ENCODE measurements at regions not wholly inside any gene's neighbourhood (a gene's known extent, or its start where the extent isn't known, plus 50 kb on each side); places are given as distances from the start of the nearest gene placed in this dataset.

- DNase-seq = no peak
These were observed 1430.4 kb upstream of the B3GALT2 start for GRCh38 chr1:194616835-194617234.

DNA sequence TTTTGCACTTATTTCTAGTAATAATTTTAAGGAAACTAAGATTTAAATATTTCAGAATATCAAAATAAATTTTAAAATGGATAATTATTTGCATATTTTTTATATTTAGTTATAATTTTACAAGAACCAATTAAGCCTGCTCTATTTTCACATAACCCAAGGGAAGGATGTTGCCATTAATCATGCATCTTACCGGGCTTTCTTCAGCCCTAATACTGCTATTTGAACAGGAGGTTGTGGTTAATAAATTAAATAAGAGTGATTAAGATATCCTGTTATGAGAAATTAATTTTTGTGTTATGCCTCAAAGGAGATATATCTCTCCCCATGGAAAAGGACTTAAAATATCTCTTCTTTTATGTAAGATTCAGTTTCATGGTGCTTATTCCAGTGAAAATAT, 1415.8 kb upstream of the B3GALT2 start:
- no peak for DNase-seq

DNA sequence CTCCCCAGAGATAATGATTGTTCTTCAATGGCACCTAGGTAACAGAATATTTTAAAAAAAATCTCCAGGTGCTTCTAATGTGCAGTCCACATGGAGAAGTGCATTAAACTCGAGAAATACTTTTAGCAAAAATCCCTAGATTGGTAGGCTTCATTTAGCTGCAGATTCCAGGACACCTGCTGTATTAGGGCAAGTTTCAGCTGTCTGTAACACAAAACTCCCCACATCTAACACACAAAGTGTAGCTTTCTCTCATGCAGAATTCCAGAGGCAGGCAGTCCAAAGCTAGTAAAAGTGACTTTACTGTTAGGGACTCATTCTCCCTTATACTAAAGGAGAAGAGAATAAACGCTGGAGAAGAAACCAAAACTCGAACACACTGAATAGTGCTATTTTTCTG, 1414.3 kb upstream of the B3GALT2 start:
- no peak for DNase-seq

GRCh38 chr1:194598098-194598497, 1411.7 kb upstream of the B3GALT2 start:
- DNase-seq = no peak

DNA sequence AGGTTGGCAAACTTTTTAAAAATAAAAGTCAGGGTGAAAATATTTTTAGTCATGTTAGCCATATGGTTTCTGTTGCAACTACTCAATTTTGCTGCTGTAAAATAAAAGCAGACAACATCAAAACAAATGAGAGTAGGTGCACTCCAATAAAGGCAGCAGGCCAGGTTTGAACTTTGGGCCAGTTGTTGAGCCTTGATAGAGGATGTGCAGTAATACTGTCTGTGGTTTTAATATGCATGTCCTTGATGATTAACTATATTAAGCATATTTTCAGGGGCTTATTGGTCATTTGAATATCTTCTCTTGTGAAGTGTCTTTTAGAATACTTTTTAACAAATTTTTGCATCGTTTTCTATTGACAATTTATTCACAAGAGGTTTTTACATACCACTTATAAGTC, 1399.9 kb upstream of the B3GALT2 start:
- DNase-seq = no peak

DNA sequence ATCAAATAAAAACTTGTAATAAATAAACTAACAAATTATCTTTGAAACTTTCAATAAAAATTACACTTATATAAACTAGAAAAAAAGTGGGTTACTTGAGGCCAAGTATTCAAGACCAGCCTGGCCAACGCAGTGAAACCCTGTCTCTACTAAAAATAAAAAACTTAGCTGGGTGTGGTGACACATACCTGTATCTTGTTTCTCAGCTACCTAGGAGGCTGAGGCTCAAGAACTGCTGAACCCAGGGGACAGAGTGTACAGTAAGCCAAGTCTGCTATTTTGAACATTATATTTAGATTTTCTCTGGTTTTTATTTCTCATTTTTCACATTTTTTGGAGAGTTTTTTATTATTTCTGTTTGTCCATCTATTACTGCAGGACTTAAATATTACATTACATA, 1397.6 kb upstream of the B3GALT2 start:
- DNase-seq = no peak

- DNase-seq = no peak
These were observed 1384.1 kb upstream of the B3GALT2 start for GRCh38 chr1:194570476-194570875.

DNA sequence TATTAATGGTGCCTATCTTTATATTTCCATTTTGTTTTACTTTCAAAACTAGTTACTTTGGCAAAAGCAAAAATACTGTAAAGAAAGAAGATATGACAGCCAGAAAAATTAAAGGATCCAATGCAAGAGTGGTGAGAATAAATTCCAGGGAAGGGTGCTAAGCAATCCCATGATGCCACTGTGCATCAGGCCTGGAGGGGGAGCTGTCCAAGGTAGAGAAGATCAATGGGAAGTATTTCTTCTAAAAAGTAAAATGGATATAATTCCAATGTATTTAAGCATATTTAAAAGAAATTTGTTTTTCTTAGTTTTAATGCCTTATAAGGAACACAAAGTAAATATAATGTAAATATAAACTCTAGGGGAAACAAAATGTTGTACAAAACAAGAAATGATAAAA, 1382.2 kb upstream of the B3GALT2 start:
- no peak for DNase-seq

- no peak for DNase-seq
These were observed 1361.7 kb upstream of the B3GALT2 start for GRCh38 chr1:194548071-194548470.

DNA sequence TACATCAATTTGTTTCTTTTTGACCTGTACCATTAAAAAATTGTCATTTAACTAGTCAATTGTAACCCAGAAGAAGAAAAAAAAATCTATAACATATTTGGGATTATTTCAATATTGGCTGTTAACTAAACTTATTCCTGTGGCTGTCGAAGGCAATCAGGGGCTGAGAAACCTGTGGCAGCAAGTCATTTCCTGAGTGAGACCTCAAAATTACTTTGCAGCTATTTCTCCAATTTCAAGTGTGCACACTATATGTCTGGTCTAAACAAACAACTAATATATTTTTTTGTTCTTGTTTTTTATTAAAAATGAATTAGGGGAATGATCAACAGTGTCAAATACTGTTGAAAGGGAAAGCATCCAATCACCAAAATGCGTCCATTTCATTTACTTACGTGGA, 1357.6 kb upstream of the B3GALT2 start:
- no peak for DNase-seq

- DNase-seq = no peak
These were observed 1352.0 kb upstream of the B3GALT2 start for GRCh38 chr1:194538453-194538852.

- DNase-seq = no peak
These were observed 1351.1 kb upstream of the B3GALT2 start for GRCh38 chr1:194537521-194537920.

DNA sequence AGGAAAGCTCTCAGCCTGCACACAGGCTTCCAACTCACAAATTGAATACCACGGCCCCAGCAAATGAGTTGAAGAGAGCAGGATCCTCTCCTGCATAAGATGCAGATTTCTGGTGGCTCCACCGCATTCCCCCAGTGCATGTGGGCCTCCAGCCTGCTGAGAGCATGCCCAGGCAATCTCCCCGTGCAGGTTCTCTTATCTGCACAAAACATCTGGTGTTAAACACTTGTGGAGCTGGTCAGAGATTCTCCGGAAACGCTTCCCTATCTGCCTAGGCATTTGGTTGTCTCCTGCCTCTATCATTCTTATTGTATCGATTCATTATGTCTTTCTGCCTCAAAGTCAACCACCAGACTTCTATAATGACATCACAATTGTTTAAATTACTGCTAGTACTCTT, 1349.0 kb upstream of the B3GALT2 start:
- DNase-seq = no peak

DNA sequence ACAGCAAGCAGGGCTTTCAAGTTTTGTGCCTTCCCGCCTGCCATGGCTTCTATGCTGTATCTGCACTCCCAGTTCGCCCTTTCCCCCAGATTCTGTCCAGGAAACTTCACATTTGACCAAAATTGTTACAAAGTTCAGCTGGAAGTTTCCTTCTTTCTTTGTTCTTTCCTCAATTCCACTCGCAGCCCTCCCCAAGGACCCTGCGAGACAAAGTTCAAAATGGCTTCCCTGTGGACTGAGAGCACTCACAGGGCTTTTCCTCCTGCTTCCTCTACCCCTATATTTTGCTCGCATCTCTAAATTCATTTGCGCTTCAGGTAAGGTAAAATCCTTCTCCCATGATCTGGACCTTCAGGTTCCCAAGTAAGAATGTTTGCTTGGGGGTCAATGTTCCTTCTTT, 1348.4 kb upstream of the B3GALT2 start:
- DNase-seq = no peak

GRCh38 chr1:194533641-194534040, 1347.2 kb upstream of the B3GALT2 start:
- DNase-seq = no peak

DNA sequence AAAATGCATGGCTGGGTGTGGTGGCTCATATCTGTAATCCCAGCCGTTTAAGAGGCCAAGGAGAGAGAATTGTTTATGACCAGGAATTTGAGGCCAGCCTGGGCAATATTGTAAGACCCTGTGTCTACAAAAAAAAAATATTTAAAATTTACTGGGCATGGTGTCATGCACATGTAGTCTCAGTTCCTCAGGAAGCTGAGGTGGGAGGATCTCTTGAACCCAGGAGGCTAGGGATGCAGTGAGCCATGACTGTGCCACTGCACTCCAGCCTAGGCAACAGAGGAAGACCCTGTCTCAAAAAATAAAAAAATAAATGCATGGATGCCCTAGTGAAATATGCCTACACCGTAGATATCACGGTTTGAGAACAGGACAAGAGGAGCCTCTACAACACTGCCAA, 1331.2 kb upstream of the B3GALT2 start:
- DNase-seq = no peak

GRCh38 chr1:194515916-194516315, 1329.5 kb upstream of the B3GALT2 start:
- DNase-seq = no peak

- DNase-seq = no peak
These were observed 1326.5 kb upstream of the B3GALT2 start for GRCh38 chr1:194512957-194513356.

- DNase-seq = no peak
These were observed 1325.9 kb upstream of the B3GALT2 start for GRCh38 chr1:194512345-194512744.

DNA sequence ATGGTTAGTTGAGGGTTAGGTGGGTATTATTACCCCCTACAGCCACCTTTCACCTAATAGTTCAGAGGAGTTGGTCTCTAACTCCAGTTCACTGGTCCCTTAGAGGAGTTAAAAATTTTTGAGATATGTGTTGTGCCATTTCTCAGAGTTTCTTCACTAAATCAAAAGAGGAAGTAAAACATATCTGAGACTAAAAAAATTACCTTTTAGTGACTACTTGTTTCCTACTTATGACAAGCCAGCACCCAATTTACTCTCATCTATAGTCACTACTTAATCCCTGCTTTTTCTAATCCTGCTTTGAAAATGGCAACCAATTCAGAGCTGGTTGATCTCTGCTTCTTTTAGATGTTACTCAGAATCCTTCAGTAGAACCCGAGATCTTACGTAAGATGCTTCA, 1316.8 kb upstream of the B3GALT2 start:
- no peak for DNase-seq

GRCh38 chr1:194495434-194495833, 1309.0 kb upstream of the B3GALT2 start:
- DNase-seq = no peak

DNA sequence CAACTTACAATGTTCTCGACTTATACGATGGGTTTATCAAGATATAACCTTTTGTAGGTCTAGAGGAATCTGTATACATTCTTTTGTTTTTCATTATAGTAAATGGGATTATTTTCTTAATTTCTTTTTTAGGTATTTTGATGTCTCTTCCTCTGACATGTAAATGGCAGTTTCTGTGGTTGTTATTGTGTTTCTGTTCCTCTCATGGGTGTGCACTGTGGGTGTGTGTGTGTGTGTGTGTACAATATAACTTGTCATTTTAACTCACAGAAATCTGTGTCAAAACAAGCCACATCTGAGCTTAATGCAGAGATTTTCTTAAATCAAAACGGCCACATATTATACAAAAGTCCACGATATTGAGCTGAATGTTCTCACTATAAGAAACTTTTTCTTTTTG, 1300.8 kb upstream of the B3GALT2 start:
- DNase-seq = no peak

DNA sequence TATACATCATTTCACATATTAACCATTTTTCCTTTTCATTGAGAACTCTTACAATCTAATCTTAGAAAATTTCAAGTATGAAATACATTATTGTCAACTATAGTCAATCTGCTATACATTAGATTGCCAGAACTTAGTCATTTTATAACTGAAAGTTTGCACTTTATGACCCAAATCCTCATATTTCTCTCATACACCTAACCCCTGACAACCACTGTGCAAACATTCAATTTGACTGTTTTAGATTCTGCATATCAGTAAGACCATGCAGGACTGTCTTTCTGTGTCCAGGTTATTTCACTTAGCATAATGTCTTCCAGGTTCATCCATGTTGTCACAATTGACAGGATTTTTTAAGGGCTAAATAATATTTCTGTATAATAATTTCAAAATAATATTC, 1299.0 kb upstream of the B3GALT2 start:
- DNase-seq = no peak

GRCh38 chr1:194478731-194479130, 1292.3 kb upstream of the B3GALT2 start:
- DNase-seq = no peak

DNA sequence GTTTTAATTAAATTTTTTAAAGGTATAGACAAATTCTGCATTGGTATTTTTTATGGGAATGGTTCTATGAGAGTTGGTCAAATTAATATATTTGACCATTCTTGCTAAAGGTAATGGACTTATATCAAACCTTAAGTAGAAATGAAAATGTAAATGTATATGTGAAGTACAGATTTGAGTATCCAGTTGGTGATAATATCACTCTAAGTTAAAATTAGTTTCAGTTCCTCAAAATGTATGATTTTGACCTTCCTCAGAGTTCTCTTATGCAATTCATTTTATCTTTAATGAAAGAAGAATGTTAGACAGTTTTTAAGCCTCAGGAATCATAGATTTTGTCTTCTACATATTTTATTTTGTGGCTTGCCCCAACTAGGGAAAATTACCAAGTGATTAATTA, 1291.5 kb upstream of the B3GALT2 start:
- DNase-seq = no peak

DNA sequence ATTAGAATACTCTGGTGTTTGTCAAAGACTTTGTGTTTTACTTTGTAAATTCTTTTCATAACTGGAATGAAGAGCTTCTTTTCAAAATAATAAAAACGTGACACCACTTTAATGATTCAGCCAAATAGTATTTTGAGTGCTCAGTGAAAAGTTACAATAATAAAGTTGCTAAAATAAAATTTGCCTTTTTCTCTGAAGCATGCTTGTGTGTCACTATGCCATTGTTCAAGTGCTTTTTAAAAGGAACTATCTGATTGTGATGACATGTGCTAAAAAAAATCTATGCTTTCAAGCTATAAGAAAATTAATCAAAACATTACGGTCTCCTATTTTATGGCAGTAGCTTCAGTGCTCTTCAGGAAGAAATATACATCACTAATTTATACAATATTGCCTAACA, 1290.5 kb upstream of the B3GALT2 start:
- no peak for DNase-seq
